ENCODE measurements at regions not wholly inside any gene's neighbourhood (a gene's known extent, or its start where the extent isn't known, plus 50 kb on each side); places are given as distances from the start of the nearest gene placed in this dataset.
"Not testable (repeated sequence)": the region's sequence is repeated elsewhere in the genome, so short reads cannot be mapped to it uniquely, and the experiment has no call there.

GRCh38 chr5:32879364-32879763, 168.2 kb downstream of the NPR3 start:
- not testable (repeated sequence) for H3K4me1 ChIP-seq; H3K9me3 ChIP-seq (replicated peaks); H3K27ac ChIP-seq; H3K27me3 ChIP-seq; DNase-seq; H3K36me3 ChIP-seq; H3K4me3 ChIP-seq

GRCh38 chr5:32880796-32881195, 169.7 kb downstream of the NPR3 start:
- Histone ChIP-seq H3K27ac (no peak overlapping the region), H3K27me3 (no peaks in the 10 kb centered on the region), H3K4me3 (no peak overlapping the region), H3K4me1 (no peaks in the 10 kb centered on the region), H3K36me3 (no peaks in the 10 kb centered on the region), H3K9me3 (replicated peaks) (peaks cover 4% of the 10 kb centered on the region; the same call in 1 of the 2 replicates)
- no peak for DNase-seq

- no peak overlapping the region for H3K4me3 ChIP-seq
- no peaks in the 10 kb centered on the region for H3K36me3 ChIP-seq
- no peak overlapping the region for H3K27ac ChIP-seq
- H3K27me3 ChIP-seq, result no peaks in the 10 kb centered on the region
- H3K9me3 ChIP-seq (replicated peaks), result peaks cover 4% of the 10 kb centered on the region; the same call in 1 of the 2 replicates
- H3K4me1 ChIP-seq, result no peaks in the 10 kb centered on the region
- DNase-seq, result no peak
Measured at GRCh38 chr5:32887390-32887789, 176.3 kb downstream of the NPR3 start.

GRCh38 chr5:32889078-32889477, 178.0 kb downstream of the NPR3 start:
- peaks cover 4% of the 10 kb centered on the region; the same call in 1 of the 2 replicates for H3K9me3 ChIP-seq (replicated peaks)
- no peaks in the 10 kb centered on the region for H3K27me3 ChIP-seq
- no peaks in the 10 kb centered on the region for H3K4me1 ChIP-seq
- H3K4me3 ChIP-seq, result no peak overlapping the region
- no peaks in the 10 kb centered on the region for H3K36me3 ChIP-seq
- no peak overlapping the region for H3K27ac ChIP-seq
- DNase-seq, result no peak

GRCh38 chr5:32903613-32904012, 192.5 kb downstream of the NPR3 start:
- H3K4me1 ChIP-seq, result no peaks in the 10 kb centered on the region
- no peak overlapping the region for H3K4me3 ChIP-seq
- H3K27ac ChIP-seq, result no peak overlapping the region
- no peaks in the 10 kb centered on the region for H3K27me3 ChIP-seq
- H3K36me3 ChIP-seq, result no peaks in the 10 kb centered on the region
- no peak for DNase-seq
- 0 out of 2 replicates have a peak, but pooled peaks cover 3% of the 10 kb centered on the region for H3K9me3 ChIP-seq (replicated peaks)

GRCh38 chr5:32908641-32909040, 197.5 kb downstream of the NPR3 start:
- DNase-seq, result no peak
- Histone ChIP-seq H3K4me1 (no peaks in the 10 kb centered on the region), H3K9me3 (replicated peaks) (peaks cover 3% of the 10 kb centered on the region; the same call in 1 of the 2 replicates), H3K36me3 (no peaks in the 10 kb centered on the region), H3K27ac (no peak overlapping the region), H3K4me3 (no peak overlapping the region), H3K27me3 (no peaks in the 10 kb centered on the region)

- Histone ChIP-seq H3K4me3 (no peak overlapping the region), H3K27me3 (no peaks in the 10 kb centered on the region)
- no peak for DNase-seq
Measured at GRCh38 chr5:32909207-32909606, 198.1 kb downstream of the NPR3 start.

GRCh38 chr5:32916648-32917047, 205.5 kb downstream of the NPR3 start:
- Histone ChIP-seq H3K36me3 (no peaks in the 10 kb centered on the region), H3K4me1 (no peaks in the 10 kb centered on the region), H3K4me3 (no peak overlapping the region), H3K27ac (no peak overlapping the region), H3K9me3 (replicated peaks) (no peaks in the 10 kb centered on the region; the same call in 1 of the 2 replicates), H3K27me3 (no peaks in the 10 kb centered on the region)
- DNase-seq, result peak; percentile 20 to 55

More at GRCh38 chr5:32909207-32909606, 198.1 kb downstream of the NPR3 start:
- no peaks in the 10 kb centered on the region for H3K36me3 ChIP-seq
- H3K9me3 ChIP-seq (replicated peaks), result peaks cover 3% of the 10 kb centered on the region; the same call in 1 of the 2 replicates
- H3K4me1 ChIP-seq, result no peaks in the 10 kb centered on the region
- no peak overlapping the region for H3K27ac ChIP-seq

- H3K36me3 ChIP-seq, result no peaks in the 10 kb centered on the region
- no peaks in the 10 kb centered on the region for H3K27me3 ChIP-seq
- DNase-seq, result no peak
- no peaks in the 10 kb centered on the region; the same call in 1 of the 2 replicates for H3K9me3 ChIP-seq (replicated peaks)
- H3K4me3 ChIP-seq, result no peak overlapping the region
- H3K4me1 ChIP-seq, result no peaks in the 10 kb centered on the region
- H3K27ac ChIP-seq, result no peak overlapping the region
Measured at GRCh38 chr5:32928761-32929160, 217.6 kb downstream of the NPR3 start.

GRCh38 chr5:32931438-32931837, 220.3 kb downstream of the NPR3 start:
- H3K4me1 ChIP-seq; H3K27me3 ChIP-seq; H3K4me3 ChIP-seq; H3K27ac ChIP-seq; DNase-seq; H3K36me3 ChIP-seq; H3K9me3 ChIP-seq (replicated peaks): not testable (repeated sequence)

- Histone ChIP-seq H3K4me3 (no peak overlapping the region), H3K9me3 (replicated peaks) (no peaks in the 10 kb centered on the region), H3K27ac (no peak overlapping the region), H3K4me1 (no peaks in the 10 kb centered on the region), H3K36me3 (no peaks in the 10 kb centered on the region), H3K27me3 (no peaks in the 10 kb centered on the region)
- DNase-seq, result no peak
Measured at GRCh38 chr5:32932241-32932935, 221.3 kb downstream of the NPR3 start.

- Histone ChIP-seq H3K36me3 (no peaks in the 10 kb centered on the region), H3K9me3 (replicated peaks) (no peaks in the 10 kb centered on the region), H3K4me1 (no peaks in the 10 kb centered on the region), H3K27me3 (no peaks in the 10 kb centered on the region), H3K4me3 (no peak overlapping the region), H3K27ac (no peak overlapping the region)
- DNase-seq, result no peak
Measured at GRCh38 chr5:32933692-32934091, 222.6 kb downstream of the NPR3 start.

- H3K4me3 ChIP-seq, result no peak overlapping the region
- no peak for DNase-seq
- no peak overlapping the region for H3K27ac ChIP-seq
- no peaks in the 10 kb centered on the region for H3K27me3 ChIP-seq
- H3K36me3 ChIP-seq, result no peaks in the 10 kb centered on the region
- no peaks in the 10 kb centered on the region for H3K9me3 ChIP-seq (replicated peaks)
- H3K4me1 ChIP-seq, result no peaks in the 10 kb centered on the region
Measured at GRCh38 chr5:32934529-32934928, 223.4 kb downstream of the NPR3 start.

- H3K4me3 ChIP-seq, result no peak overlapping the region
- H3K36me3 ChIP-seq, result no peaks in the 10 kb centered on the region
- no peaks in the 10 kb centered on the region for H3K4me1 ChIP-seq
- no peaks in the 10 kb centered on the region for H3K9me3 ChIP-seq (replicated peaks)
- no peak overlapping the region for H3K27ac ChIP-seq
- H3K27me3 ChIP-seq, result no peaks in the 10 kb centered on the region
- no peak for DNase-seq
Measured at GRCh38 chr5:32935283-32935682, 224.2 kb downstream of the NPR3 start.

GRCh38 chr5:32936329-32936728, 225.2 kb downstream of the NPR3 start:
- H3K4me3 ChIP-seq, result no peak overlapping the region
- H3K27ac ChIP-seq, result no peak overlapping the region
- no peaks in the 10 kb centered on the region for H3K9me3 ChIP-seq (replicated peaks)
- H3K27me3 ChIP-seq, result no peaks in the 10 kb centered on the region
- H3K36me3 ChIP-seq, result no peaks in the 10 kb centered on the region
- DNase-seq, result no peak
- no peaks in the 10 kb centered on the region for H3K4me1 ChIP-seq

Measured in SJCRH30 (cell line).